ENCODE measurements at regions not wholly inside any gene's neighbourhood (a gene's known extent, or its start where the extent isn't known, plus 50 kb on each side); places are given as distances from the start of the nearest gene placed in this dataset.

DNA sequence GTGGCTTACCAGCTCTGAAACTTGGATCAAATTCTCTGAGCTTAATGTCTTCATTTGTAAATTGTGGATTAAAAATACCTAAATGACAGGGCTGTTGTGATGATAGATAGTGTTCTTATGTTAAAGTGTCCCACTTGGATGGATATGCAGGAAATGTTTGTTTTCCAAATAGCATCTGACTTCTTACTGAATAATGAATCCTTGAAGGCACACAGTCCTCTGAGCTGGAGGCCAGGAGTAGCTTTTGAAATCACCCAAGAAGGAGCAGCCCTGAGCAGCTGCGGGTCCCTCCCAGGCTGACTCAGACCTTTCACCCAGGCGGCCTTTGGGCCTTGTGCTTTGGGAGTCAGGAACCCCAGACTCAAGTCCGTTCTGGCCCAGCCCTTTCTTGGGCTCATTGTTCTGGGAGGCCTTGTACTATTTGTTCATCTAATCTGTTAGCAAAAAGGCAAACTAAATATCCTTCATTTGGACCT lies 173.0 kb upstream of the GATA6 start:
- no peak for DNase-seq (ENCODE audit: low read depth)

DNA sequence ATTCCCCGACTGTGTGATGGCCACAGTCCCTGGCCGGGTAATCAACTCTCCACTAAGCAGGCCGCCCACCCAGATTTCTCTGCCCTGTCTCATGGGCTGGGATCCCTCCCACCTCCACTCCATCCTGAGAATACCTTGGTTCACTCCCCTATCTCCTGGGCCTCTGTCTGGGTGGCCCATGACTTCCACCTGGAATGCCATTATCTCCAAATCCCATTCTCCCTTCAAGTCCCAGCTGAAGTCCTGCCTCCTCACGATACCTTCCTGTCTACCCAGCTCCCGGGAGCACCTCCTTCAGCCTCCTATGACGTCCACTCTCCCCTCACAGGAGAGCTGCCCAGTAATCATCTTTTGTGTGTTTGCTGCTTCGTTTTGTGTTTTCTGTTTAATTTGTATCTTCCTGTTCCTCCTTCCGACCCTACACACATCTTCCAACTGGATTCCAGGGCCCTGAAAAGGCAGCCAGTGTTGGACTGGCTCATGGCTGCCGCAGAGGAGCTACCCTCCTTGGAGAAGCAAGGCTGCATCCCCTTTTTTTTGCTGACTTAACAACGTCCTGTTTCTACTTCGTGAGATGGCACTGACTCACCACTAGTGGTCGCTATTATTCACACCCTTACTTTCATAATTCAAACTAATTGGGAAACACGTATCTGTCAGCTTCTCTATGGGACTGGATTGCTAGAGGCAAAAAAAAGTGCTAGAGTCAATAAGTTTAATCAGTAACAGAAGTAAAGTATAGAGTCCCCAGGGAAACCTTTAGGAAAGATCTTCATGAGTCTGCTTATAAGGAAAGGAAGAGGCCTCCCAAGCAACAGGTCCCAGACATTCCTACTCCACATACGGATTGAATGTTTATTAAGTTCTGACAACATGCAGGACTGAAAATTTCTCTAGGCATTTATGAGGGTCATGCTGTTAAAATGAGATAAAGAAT lies 171.9 kb upstream of the GATA6 start:
- DNase-seq (ENCODE audit: low read depth) = no peak

DNA sequence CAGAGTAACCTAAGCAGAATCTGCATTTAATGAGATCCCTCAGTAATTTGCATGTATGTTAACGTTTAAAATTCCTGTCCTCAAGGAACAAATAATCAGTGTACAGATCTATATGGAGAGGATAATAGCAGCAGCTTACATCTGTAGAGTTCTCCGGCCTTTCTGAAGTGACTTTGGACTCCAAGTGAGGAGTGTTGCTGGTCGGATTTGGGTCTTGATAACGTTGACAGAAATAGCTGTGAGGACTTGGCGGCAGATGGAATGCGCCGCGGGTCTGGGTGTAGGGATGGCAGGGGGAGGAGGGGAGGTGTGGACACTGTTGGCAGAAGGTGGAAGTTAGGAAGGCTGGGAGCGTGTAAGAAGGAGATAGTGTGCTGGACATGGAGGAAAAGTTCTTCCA lies 170.9 kb upstream of the GATA6 start:
- no peak for DNase-seq (ENCODE audit: low read depth)

DNA sequence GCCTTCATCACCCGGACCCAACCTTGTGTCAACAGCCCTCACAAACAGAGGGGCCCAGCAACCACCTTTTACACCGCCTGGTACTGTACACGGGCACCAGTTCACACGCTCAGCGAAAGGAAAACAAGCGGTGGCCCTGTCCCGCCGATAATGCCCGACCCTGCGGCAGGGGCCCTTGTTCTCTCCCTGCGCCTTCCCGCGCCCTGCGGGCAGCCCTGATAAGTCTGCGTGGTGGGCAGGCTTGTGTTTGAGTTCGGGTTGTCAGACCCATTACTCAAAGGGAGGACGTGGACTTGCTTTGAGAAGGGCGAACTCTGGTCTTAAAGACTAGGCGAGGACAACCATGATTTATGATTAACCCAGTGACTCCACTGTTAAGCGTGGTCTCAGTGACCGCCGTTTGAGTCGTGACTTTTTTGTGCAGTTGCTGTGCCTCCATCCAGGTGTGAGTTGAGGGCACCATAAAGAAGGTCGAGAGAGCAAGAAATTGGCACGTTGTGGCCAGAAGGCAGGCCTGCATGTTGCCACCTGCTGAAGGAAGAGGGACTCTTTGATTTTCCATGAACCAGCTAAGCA lies 167.4 kb upstream of the GATA6 start:
- DNase-seq (ENCODE audit: low read depth) = no peak

DNA sequence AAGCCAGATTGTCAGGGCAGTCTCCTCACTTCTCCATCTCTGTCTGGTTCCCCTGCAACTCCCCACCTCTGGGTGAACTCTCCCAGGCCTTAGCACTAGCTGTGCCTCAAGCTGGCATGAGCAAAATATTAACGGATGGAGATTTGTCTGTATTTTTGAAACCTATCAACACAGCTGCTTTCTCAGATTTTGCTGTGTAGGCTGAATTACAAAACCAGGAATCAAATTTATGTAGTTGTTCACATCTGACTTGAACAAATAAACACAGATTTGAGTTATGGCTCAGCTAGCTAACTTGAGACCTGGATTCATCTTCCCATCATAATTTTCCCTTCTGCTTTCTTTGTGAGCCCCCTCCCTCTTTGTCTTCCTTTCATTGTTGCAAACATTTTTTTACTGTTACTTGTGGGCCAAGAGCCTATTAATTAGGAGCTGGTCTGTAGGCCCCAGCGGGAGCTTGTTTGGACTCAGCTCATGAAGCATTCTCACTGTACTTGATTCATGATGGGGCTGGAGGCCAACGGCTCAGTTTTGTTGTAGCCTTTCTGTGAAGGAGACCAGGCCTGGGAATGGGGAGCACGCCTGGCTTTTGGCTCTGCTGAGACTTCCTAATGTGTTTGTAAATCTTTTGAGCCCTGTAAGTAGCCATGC lies 164.1 kb upstream of the GATA6 start:
- DNase-seq (ENCODE audit: low read depth) = no peak

DNA sequence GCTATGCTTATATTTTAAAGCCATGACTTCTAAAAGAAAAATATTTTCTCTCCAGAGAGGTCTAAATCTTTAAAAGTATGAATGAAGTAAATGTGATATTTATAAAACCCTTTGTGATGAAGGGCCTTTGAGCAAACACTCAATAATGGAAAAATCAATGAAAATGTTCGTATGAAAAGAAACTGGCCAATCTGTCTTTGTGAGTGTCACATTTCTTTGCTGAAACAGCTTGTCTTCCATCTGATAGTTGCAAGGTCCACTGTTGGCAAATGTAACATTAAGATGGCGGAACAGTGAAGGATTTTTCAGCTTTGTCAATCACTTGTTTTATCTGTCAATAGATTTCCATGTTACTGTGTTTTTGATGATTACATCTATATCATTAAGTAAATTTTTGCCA lies 162.9 kb upstream of the GATA6 start:
- DNase-seq (ENCODE audit: low read depth) = no peak

DNA sequence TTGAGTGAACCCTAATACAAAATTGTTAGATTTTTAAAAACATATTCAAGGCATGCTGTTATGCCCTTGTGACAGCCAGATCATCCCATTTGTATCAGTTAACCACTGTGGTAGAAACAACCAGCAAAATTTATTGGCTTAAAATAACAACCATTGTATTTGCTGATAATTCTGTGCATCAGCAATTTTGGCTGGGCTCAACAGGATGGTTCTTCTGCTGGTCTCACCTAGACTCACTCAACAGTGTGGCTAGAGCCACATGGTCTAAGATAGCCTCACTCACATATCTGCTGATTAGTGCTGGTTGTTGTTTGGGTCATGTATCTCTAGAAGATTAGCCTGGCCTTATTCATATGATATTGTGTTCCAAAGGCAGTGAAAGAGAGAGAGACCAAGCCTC lies 160.1 kb upstream of the GATA6 start:
- no peak for DNase-seq (ENCODE audit: low read depth)

DNA sequence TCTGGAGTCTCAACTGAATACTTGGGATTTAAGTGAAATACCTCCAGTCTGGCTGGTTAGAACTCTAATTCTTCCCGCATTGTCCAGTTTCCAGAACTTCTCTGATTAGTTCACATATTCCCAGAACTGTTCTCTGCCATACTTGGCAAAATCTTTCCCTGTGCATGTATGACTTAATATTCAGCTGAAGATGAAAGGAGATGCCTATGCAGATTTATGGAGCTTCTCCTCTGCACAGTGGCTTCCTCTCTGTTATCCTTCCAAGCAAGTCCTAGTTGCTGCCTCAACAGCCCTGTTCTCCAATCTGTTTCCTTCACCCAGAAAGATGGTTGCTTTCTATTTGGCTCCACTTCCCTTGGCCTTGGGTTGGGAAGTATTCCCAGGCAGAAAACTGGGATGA lies 155.4 kb upstream of the GATA6 start:
- no peak for DNase-seq (ENCODE audit: low read depth)

DNA sequence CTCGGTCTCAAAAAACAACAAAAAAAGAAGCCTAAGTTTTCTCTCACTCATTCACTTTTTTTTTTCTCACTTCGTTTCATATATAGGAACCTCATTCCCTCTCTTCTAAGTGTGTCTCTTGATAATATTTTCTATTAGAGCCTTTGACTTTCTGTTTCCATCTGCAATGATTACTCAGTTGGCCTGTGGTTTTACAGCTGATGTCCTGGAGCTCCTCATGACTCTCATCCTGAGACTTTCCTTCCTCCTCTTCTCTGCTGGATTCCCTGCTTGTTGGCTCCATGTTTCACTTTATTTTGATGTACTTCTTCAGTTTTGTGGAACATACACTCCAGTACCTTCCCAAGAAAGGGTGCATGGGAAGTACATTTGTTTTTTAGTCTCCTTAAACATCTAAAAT lies 154.2 kb upstream of the GATA6 start:
- DNase-seq (ENCODE audit: low read depth) = no peak

DNA sequence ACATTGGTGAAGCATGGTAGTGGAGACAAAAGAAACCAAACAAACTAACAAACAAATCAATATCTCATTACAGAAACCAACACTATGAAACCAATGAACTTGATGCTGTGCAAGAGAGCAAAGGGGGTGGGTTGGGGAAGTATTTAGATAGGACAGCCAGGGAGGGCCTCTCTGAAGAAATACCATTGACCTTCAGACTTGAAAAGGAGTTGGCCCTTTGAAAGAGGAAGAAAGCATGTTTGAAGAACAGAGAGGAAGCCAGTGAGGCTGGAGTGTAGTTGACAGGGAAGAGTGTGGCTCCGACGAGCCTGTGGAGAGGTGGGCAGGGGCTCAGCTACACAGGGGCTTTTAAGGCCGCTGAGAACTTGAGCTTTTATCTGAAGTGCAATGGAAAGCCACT lies 151.0 kb upstream of the GATA6 start:
- DNase-seq (ENCODE audit: low read depth) = no peak

DNA sequence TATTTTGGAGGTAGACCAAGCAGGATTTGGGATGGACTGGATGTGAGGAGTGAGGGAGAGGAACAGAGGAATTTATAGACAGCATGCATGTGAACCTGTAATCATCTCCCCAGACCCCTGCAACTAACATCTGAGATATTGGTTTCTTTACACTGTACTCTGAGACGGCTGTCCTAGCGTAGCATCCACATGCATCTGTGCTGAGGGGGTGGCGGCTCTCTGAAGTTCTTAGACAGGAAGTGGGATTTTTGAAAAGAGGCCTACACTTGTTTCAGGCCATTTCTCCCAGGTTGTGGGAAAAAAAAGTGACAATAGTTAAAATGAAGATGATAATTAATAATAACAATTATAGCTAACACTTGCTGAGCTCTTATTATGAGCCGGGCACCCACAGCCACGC lies 150.2 kb upstream of the GATA6 start:
- no peak for DNase-seq (ENCODE audit: low read depth)

DNA sequence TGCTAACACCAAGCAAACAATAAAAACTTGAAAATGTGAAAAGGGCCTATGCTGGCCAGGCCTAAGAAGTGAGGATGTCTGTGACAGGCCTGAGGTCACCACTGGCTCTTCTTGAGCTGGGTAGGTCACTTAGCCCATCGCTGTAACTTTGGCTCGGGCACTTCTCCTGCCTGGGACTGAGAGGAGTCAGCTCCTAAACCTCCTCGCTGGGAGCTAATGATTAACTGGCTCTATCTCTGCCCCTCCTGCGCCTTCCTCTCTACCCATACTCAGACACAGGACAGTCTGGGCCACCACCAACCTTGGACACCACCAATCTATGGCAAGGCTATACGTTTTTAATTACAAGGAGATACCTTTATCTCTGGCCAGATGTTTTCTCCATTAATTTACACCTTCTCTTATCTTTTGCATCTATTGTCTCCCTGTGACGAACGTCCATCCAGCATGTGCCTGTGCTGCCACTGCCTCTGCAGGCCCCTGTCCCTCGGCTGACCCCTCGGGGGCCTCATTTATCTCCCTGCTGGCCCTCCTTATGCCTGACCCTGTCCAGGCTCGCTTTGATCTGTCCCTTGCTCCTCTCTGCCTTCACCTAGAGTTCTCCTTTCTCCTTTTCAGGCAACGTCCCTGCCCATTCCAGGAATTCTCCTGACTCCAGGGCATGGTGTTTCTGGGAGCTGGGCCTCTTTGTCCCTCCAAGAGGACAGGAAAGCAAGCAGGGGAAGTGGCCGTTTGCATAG lies 149.1 kb upstream of the GATA6 start:
- no peak for DNase-seq (ENCODE audit: low read depth)

DNA sequence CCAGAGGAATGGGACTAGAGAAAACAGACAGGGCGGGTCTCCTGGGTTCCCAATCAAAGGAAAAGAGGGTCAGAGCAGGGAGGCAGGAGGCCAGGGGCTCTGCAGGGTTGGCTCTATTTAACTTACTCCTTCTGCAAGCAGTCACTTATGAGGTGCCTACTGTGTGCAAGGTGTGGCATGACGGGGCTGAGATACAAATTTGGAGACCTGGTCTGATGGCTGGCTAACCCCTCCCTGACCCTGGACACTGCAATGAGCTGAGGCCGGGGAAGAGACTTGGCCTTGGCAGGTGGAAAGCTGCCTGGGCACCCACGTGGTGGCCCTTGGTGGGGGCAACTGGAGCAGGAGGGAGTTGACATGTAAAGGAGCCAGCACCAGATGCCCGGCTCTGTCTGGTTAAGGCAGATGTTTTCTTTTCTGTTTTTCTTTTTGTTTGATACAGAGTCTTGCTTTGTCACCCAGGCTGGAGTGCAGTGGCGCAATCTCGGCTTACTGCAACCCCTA lies 148.5 kb upstream of the GATA6 start:
- DNase-seq (ENCODE audit: low read depth) = no peak

DNA sequence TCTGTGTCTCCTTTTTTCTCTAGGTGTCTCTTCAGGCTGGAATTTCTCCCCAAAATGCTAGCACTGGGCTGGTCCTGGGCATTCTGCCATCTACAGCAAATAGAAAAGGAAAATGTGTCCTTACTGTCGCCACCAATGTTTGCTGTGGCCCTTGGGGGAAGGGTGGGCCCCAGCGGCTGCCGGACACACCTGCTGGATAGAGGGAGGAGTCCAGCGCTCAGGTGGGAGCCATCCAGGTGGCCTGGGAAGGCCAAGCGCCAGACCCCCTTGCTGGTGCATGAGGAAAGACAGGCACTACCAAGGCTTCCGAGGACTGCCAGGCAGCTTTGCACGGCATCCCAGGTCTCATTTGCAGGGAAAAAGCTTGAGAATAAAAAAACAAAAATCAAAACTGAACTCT lies 147.7 kb upstream of the GATA6 start:
- no peak for DNase-seq (ENCODE audit: low read depth)

DNA sequence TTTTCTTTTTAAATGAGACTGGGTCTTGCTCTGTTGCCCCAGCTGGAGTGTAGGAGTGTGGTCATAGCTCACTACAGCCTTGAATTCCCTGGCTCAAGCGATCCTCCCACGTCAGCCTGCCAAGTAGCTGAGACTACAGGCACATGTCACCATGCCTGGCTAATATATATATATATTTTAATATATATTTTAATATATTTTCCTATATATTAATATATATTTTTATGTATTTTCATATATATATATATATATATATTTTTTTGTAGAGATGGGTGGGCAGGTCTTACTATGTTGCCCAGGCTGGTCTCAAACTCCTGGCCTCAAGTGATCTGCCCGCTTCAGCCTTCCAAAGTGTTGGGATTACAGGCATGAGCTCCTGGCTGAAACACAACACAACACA lies 144.5 kb upstream of the GATA6 start:
- no peak for DNase-seq (ENCODE audit: low read depth)

DNA sequence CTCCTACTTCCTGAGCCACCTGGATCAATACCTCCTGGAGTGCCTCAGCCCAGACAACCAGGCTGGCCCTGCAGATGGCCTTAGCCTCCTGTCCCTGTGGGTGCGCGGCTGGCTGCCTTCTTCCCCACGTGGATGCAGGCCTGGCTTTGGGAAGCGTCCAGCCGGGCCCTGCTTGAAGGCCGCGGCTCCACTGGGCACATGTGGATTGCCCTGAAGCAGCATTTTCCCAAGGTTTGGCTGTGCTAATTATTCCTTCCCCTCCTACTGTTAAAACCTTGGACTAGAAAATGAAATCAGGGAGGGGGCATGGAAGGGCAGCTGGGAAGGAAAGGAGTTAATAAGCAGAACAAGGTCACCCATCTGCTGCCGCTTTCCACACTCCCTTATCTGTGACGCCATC lies 143.0 kb upstream of the GATA6 start:
- DNase-seq (ENCODE audit: low read depth) = no peak

DNA sequence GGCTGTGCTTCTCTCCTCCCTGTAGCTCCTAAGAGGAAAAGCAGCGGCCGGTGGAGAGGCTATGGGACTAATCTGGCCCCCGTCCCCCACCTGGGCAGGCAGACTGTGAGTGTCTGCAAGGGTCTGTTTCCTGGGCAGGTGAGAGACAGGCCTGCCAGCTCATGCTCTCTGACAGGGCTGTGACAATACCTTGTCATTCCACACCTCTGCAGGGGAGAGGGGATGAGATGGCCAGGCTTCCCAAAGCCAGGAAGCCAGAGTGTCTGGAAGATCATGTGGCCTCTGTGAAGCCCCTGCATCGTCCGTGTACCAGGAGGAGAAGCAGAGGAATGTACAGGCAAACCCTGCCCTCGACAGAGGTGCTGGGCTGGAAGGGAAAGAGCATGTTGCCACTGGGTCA lies 142.5 kb upstream of the GATA6 start:
- DNase-seq (ENCODE audit: low read depth) = no peak

DNA sequence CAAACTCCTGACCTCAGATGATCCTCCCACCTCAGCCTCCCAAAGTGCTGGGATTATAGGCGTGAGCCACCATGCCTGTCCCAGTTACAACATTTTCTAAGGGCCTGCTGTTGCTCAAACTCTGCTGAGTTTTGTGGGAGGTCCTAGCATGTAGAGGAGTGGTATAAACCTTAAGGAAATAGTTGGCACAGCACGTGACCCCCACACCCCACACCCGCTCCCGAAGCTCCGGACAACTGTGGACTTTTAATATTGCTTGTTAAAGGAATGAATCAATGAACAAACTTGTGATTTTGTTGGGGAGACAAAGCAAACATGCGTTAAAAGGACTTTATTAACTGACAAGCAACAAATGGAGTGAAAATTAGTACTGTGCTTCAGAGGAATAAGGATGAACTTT lies 137.8 kb upstream of the GATA6 start:
- no peak for DNase-seq (ENCODE audit: low read depth)

DNA sequence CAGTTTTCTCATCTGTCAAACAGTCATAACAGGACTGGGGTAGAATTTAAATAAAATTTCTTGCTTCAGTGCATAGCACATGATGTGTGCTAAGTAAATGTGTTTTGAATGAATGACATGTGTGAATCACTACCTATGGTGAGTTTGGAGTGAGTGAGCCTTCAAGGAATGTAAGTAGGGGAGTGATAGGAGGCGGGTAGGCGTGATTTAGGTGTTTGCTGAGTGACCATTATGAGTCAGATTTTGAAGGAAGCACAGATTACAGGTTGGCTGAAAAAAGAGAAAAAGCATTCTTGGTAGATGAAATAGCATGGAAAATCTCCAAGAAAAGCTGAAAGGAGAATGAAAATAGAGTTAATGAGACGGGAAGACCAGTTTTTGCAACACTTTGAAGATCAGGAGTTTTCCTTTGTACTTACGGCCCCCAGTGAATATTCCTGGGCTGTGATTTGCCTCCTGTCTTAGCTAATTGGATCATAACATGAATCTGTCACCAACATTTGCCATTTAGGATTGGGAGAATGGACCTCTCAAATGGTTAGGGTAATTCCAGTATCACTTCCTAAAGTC lies 136.9 kb upstream of the GATA6 start:
- DNase-seq (ENCODE audit: low read depth) = no peak

DNA sequence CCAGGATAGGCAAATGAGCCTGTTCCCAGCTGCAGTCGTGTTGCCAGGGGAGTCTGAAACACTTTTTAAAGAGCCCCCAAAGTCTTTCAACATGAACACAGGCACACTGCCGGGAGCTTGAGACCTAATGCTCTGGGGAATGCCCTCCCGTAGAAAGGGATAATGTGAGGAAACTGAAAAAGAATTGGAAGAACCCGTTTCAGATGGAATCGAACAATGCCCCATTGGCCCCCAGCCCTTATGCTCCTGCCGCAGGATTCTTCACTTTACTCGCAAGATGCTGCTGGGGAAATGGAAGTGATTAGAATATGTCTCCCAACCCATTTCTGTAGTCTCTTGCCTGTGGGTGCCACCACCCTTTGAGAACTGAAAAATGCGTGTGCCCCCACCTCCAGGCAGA lies 136.3 kb upstream of the GATA6 start:
- DNase-seq (ENCODE audit: low read depth) = no peak

DNA sequence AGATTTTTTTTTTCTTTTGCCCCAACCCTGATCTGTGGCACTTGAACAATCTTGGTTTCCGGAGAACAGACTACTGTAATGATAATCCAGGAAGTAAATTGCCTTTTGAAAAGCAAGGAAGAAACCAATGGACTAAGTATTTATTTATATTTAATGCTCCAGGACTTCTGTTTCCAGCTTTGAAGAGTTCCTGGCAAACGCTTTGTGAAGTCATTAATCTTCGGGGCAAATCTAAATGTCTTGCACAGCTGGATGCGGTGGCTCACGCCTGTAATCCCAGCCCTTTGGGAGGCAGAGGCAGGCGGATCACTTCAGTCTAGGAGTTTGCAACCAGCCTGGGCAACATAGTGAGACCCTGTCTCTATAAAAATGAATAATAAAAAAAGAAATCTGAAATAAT lies 135.1 kb upstream of the GATA6 start:
- DNase-seq (ENCODE audit: low read depth) = no peak

DNA sequence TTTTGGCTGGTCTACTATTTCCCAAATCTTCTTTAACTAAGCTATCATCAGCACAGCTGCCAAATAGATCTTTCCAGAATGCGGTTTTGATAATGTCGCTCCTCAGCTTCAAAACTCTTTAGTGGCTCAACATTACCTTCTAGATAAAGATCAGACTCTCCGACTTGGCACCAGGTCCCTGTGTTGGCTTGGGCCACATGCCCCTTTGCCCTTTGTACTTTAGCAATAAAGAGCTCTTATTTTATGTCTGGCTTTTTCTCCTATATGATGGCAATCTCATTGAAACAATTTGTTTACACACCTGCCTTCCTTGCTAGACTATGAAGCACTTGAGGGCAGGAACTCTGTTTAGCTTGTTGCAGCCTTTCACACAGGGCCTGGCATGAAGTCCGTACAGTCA lies 128.9 kb upstream of the GATA6 start:
- DNase-seq (ENCODE audit: low read depth) = no peak

Data from stimulated activated CD8-positive, alpha-beta memory T cell treated with anti-CD3 and anti-CD28 coated beads, Interleukin-15, amount 100 ng/mL, for 24 hours (primary cell).